ENCODE measurements at regions not wholly inside any gene's neighbourhood (a gene's known extent, or its start where the extent isn't known, plus 50 kb on each side); places are given as distances from the start of the nearest gene placed in this dataset. TPM values are rescaled to one million over a fixed set of nuclear protein-coding genes. Genes with fewer than 3 reads are reported as not detected.
"Not testable (repeated sequence)": the region's sequence is repeated elsewhere in the genome, so short reads cannot be mapped to it uniquely, and the experiment has no call there.

DNA sequence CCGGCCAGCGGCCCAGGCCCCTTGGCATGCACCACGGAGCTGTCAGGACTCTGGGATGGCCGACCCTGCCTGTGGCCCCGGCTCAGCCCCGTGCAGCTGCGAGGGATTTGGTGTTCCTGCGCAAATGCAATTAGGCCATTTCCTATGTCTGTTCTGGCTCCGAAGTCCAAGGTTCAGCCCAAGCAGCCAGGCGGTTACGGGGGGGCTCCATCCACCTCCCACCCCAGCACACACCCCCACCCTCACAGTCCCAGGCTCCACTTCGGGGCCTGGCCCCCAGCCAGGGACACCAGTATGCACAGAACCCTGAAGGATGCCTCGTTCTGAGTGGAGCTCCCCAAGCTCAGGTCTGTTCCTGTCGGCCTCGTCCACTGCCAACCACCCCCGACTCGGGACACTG lies 2965.7 kb downstream of the RPIA start:
- peak; percentile 84 for DNase-seq

DNA sequence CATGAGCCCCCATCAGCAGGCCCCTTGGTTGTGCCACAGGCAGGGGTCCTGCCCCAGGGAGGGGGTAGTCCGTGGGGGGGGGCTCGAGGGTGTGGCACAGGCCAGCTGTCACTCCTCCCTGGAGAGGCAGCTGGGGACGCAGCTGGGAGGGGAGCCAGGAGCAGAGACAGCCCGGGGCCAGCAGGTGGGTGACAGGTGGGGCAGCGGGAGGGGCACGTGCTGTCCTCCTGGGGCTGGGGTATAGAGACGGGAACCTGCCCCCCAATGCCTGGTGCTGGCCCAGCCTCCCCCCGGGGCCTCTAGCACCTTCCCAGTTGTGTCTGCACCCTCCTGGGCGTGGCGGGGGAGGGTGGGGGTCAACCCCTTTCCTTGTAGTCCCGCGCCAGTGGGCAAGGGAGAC lies 2966.9 kb downstream of the RPIA start:
- DNase-seq = peak; percentile 15

DNA sequence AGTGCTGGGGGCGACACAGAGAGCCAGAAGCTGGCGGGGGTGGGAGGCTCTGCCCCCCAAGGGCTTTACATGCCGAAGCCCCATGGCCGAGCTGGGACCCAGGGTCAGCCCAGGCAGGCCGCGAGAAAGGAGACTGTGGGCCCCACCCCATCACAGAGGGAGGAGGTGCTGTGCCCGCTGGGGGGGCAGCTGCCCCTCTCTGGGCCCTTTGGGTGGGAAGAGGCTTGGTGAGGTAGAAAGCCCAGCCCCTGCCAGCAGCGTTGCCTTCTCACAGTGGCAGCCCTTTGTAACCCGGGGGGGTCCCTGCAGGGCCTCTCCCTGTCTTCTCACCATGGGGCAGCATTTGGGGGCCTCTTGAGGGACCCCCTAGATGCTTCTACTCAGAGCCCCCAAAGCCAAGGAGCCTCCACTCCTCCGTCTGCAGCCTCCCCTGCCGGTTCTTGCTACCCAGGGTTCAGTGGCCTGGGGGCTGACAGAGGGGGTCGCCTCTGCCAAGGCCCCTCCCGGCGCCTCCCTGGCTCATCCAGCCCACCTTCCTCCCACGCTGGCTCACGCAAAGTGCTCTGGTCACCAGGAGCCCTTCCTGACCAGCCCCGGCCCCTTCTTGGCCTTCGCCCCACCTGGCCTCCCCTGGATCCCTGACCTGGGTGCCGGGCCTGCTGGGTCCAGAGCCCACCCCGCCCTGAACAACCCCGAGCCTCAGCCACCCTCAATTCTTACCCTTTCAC lies 2967.9 kb downstream of the RPIA start:
- DNase-seq = not testable (repeated sequence)

DNA sequence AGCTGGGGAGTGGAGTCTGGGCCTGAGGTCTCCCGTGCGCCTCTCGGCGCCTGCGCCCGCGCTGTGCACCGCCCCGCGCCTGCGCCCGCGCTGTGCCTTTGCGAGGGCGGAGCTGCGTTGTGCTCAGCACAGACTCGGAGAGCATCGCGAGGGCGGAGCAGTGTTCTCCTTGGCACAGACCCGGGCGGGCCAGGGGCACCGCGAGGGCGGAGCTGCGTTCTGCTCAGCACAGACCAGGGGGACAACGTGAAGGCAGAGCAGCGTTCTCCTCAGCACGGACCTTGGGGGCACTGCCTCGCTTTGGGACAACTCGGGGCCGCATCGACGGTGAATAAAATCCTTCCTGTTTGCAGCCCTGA lies 2968.4 kb downstream of the RPIA start:
- peak; percentile 70 for DNase-seq

DNA sequence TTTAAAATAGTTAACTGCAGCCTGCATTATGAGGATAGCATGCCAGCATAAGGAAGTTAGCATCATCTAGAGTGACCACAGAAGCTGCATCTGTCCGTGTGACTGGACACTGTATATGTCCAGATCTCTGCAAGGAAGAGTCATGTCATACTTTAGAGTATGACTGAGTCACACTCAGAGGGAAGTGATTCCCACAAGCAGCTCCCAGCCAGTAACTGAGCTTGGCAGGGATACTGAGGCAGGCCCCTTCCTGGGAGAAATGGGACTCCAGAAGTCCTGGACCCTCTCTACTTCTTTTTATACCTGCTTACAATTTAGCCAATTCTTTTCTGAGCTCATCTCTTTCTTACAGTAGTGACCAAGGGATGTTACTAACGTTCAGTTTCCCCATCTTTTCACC lies 2975.9 kb downstream of the RPIA start:
- DNase-seq = not testable (repeated sequence)

DNA sequence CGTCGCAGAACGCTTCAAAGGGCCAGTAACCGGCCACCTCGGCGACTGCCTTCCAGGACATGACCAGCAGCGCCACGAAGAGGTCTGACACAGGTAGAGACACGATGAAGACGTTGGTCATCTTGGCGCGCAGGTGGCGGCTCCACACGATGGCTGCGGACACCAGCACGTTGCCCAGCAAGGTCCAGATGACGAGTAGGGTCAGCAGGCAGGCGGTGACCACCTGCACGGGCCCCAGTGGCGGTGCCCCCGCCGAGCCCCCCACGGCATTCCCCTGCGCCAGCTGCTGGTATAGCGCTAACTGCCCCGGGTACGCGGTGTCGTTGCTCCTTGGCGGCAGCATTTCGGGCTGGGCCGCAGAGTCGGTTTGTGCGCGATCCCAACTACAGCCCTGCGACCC lies 2994.1 kb downstream of the RPIA start:
- DNase-seq = not testable (repeated sequence)

DNA sequence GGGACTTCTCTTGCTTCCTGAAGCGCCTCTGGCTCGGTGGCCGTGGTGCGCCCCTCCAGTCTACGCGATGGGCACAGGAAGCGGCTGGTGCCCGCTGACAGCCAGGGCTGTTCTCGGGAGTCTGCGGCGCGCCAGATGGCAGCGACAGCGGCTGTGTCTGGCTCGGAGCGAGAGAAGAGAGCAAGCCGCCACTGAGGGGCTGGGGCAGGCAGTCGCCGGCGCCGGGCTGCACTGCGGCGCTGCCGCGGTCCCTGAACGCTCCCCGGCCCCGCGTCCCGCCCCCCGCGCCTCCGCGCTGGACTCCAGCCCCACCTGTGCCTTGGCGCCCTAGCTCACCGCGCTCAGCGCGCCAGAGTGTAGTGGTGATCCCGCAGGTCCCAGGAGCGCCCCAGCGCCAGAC lies 2994.6 kb downstream of the RPIA start:
- peak; percentile 12 for DNase-seq

Small RNA genes lying in the stretch of these regions (small RNA-seq; reads per million reads assigned to genes)
- gene AC233266.1 (ENCODE audit: low replicate concordance) = not detected
- not detected for gene RNA5SP100 (ENCODE audit: low replicate concordance)
